Gastroesophageal sphincter (tissue), 4 donors: ENCODE measurements at regions not wholly inside any gene's neighbourhood (a gene's known extent, or its start where the extent isn't known, plus 50 kb on each side); places are given as distances from the start of the nearest gene placed in this dataset.

Experiments
- ATAC-seq: fragments of 150-250 bp; one replicate; pipeline ENCODE4 v1.9.1; 2016; ENCODE audit warnings: mild to moderate bottlenecking, moderate library complexity
- H3K27ac ChIP-seq, 4 donors: fragments of 200-600 bp; sonication (generic) in 3 of 4; 1 replicate in 3 of 4; 2 replicates in 1 of 4; pipeline ENCODE4 v1.5.1; 2016 to 2019
- H3K27me3 ChIP-seq: fragments of 200-600 bp; sonication (generic); one replicate; pipeline ENCODE4 v1.5.1; 2019
- H3K36me3 ChIP-seq, 2 donors: fragments of 200-600 bp; sonication (generic); one replicate each; pipeline ENCODE4 v1.5.1; 2019; ENCODE audit warnings: control low read depth in 1 of 2
- H3K4me1 ChIP-seq, 3 donors: fragments of 200-600 bp; sonication (generic); 1 replicate in 2 of 3; 2 replicates in 1 of 3; pipeline ENCODE4 v1.5.1; 2016 to 2019; ENCODE audit warnings: control low read depth in 2 of 3
- H3K4me3 ChIP-seq, 2 donors: fragments of 200-600 bp; sonication (generic); one replicate each; pipeline ENCODE4 v1.5.1; 2019; ENCODE audit warnings: mild to moderate bottlenecking in 1 of 2, moderate library complexity in 1 of 2
- H3K9me3 ChIP-seq, 3 donors: fragments of 200-600 bp; sonication (generic); one replicate each; pipeline ENCODE4 v1.5.1; 2017 to 2019; ENCODE audit warnings: control low read depth in 2 of 3
- CTCF ChIP-seq, 4 experiments: fragments of 200-600 bp in 2 of 4; fragments of 450-650 bp in 2 of 4; sonication (generic) in 1 of 4; IDR thresholded peaks; one replicate each; pipeline ENCODE4 v1.5.1; 2017 to 2019; ENCODE audit warnings: antibody characterized with exemption in 4 of 4, mild to moderate bottlenecking in 2 of 4, moderate library complexity in 2 of 4
- EP300 ChIP-seq: sonication (generic); formaldehyde crosslinking; IDR thresholded peaks from one replicate; pipeline ENCODE4 v1.6.1; 2017; ENCODE audit warnings: antibody characterized with exemption, mild to moderate bottlenecking
- POLR2A ChIP-seq, 2 donors: fragments of 450-650 bp; IDR thresholded peaks; one replicate each; pipeline ENCODE4 v1.6.1; 2017; ENCODE audit warnings: antibody characterized with exemption in 2 of 2, mild to moderate bottlenecking in 2 of 2, moderate library complexity in 1 of 2
- POLR2AphosphoS5 ChIP-seq: sonication (generic); formaldehyde crosslinking; IDR thresholded peaks from one replicate; pipeline ENCODE4 v1.6.1; 2017; ENCODE audit warnings: antibody characterized with exemption
- WGBS, 2 donors: methylation state at CpG; one replicate each; pipeline ENCODE4 v1.1.5; 2018; ENCODE audit warnings: low coverage in 1 of 2; 5-methylcytosine and 5-hydroxymethylcytosine counted together

- Histone ChIP-seq H3K4me3 (no peak overlapping the region), H3K9me3 (no peaks in the 10 kb centered on the region), H3K36me3 (no peaks in the 10 kb centered on the region), H3K27ac (no peak overlapping the region), H3K27me3 (no peaks in the 10 kb centered on the region), H3K4me1 (no peaks in the 10 kb centered on the region)
- TF ChIP-seq POLR2A (IDR thresholded peaks at IDR 0.05) (no peak), CTCF (IDR thresholded peaks at IDR 0.05) (no peak), POLR2AphosphoS5 (no peak), EP300 (no peak)
- WGBS, 2 donors = 47 to 91% methylated on average over 3 of the region's 6 CpGs
- ATAC-seq = no peak
Observed at GRCh38 chr18:64718808-64719207, 569.9 kb upstream of the LINC00305 start.

GRCh38 chr18:64717026-64717425 lies 568.1 kb upstream of the LINC00305 start:
- no peak for TF ChIP-seq EP300
- TF ChIP-seq POLR2AphosphoS5 = no peak
- TF ChIP-seq POLR2A (IDR thresholded peaks at IDR 0.05) = no peak
- TF ChIP-seq CTCF (IDR thresholded peaks at IDR 0.05) = no peak
- 47 to 92% methylated on average over 1 to 2 of the region's 2 CpGs for WGBS, 2 donors
- Histone ChIP-seq H3K36me3 (no peaks in the 10 kb centered on the region), H3K27me3 (no peaks in the 10 kb centered on the region), H3K4me3 (no peak overlapping the region), H3K9me3 (no peaks in the 10 kb centered on the region), H3K4me1 (no peaks in the 10 kb centered on the region), H3K27ac (no peak overlapping the region)
- ATAC-seq = no peak

GRCh38 chr18:64714086-64714485 lies 565.2 kb upstream of the LINC00305 start:
- H3K27ac ChIP-seq = no peak overlapping the region
- no peaks in the 10 kb centered on the region for H3K4me1 ChIP-seq
- no peaks in the 10 kb centered on the region for H3K27me3 ChIP-seq
- no peaks in the 10 kb centered on the region for H3K36me3 ChIP-seq
- ATAC-seq = no peak
- H3K4me3 ChIP-seq = no peak overlapping the region
- no peaks in the 10 kb centered on the region for H3K9me3 ChIP-seq
- no peak for TF ChIP-seq POLR2AphosphoS5
- TF ChIP-seq CTCF (IDR thresholded peaks at IDR 0.05) = no peak
- TF ChIP-seq POLR2A (IDR thresholded peaks at IDR 0.05) = no peak
- TF ChIP-seq EP300 = no peak

- no peak for ATAC-seq
- Histone ChIP-seq H3K36me3 (no peaks in the 10 kb centered on the region), H3K27me3 (no peaks in the 10 kb centered on the region), H3K4me3 (no peak overlapping the region), H3K4me1 (no peaks in the 10 kb centered on the region), H3K9me3 (no peaks in the 10 kb centered on the region), H3K27ac (no peak overlapping the region)
- TF ChIP-seq CTCF (IDR thresholded peaks at IDR 0.05) (no peak), POLR2A (IDR thresholded peaks at IDR 0.05) (no peak), EP300 (no peak), POLR2AphosphoS5 (no peak)
- WGBS, 2 donors = 57 to 60% methylated on average over 2 of the region's 2 CpGs
Observed at GRCh38 chr18:64713284-64713683, 564.4 kb upstream of the LINC00305 start.

GRCh38 chr18:64712035-64712434 lies 563.1 kb upstream of the LINC00305 start:
- no peak for ATAC-seq
- no peak overlapping the region for H3K27ac ChIP-seq
- H3K9me3 ChIP-seq = no peaks in the 10 kb centered on the region
- 100% methylated on average over 1 of the region's 1 CpG for WGBS, 2 donors
- no peaks in the 10 kb centered on the region for H3K4me1 ChIP-seq
- TF ChIP-seq POLR2AphosphoS5 (no peak), POLR2A (IDR thresholded peaks at IDR 0.05) (no peak), CTCF (IDR thresholded peaks at IDR 0.05) (no peak), EP300 (no peak)
- no peaks in the 10 kb centered on the region for H3K27me3 ChIP-seq
- H3K36me3 ChIP-seq = no peaks in the 10 kb centered on the region
- no peak overlapping the region for H3K4me3 ChIP-seq
